ENCODE measurements at regions not wholly inside any gene's neighbourhood (a gene's known extent, or its start where the extent isn't known, plus 50 kb on each side); places are given as distances from the start of the nearest gene placed in this dataset.

- FAIRE-seq = no peak
These were observed 1334.5 kb upstream of the ADGRB3 start for GRCh38 chr6:67300430-67301040.

GRCh38 chr6:67292169-67292568 is 1342.9 kb upstream of the ADGRB3 start:
- FAIRE-seq = no peak

- no peak for FAIRE-seq
These were observed 1347.5 kb upstream of the ADGRB3 start for GRCh38 chr6:67287566-67287965.

- FAIRE-seq = no peak
These were observed 1349.1 kb upstream of the ADGRB3 start for GRCh38 chr6:67285770-67286495.

- FAIRE-seq = no peak
These were observed 1357.8 kb upstream of the ADGRB3 start for GRCh38 chr6:67277312-67277711.

- no peak for FAIRE-seq
These were observed 1368.8 kb upstream of the ADGRB3 start for GRCh38 chr6:67265996-67266921.

- FAIRE-seq = no peak
These were observed 1382.4 kb upstream of the ADGRB3 start for GRCh38 chr6:67252663-67253062.

GRCh38 chr6:67248077-67248476 is 1387.0 kb upstream of the ADGRB3 start:
- no peak for FAIRE-seq

GRCh38 chr6:67244037-67244436 is 1391.0 kb upstream of the ADGRB3 start:
- FAIRE-seq = no peak

GRCh38 chr6:67237277-67237676 is 1397.8 kb upstream of the ADGRB3 start:
- FAIRE-seq = no peak

GRCh38 chr6:67231092-67231491 is 1404.0 kb upstream of the ADGRB3 start:
- FAIRE-seq = no peak

- no peak for FAIRE-seq
These were observed 1410.1 kb upstream of the ADGRB3 start for GRCh38 chr6:67224989-67225388.

GRCh38 chr6:67221226-67221625 is 1413.9 kb upstream of the ADGRB3 start:
- FAIRE-seq = no peak

GRCh38 chr6:67219346-67219745 is 1415.7 kb upstream of the ADGRB3 start:
- no peak for FAIRE-seq

GRCh38 chr6:67212584-67212983 is 1422.5 kb upstream of the ADGRB3 start:
- FAIRE-seq = no peak

GRCh38 chr6:67210450-67210849 is 1424.6 kb upstream of the ADGRB3 start:
- FAIRE-seq = no peak

GRCh38 chr6:67201563-67201962 is 1433.5 kb upstream of the ADGRB3 start:
- no peak for FAIRE-seq

GRCh38 chr6:67200626-67201403 is 1434.3 kb upstream of the ADGRB3 start:
- FAIRE-seq = no peak

- no peak for FAIRE-seq
These were observed 1435.7 kb upstream of the ADGRB3 start for GRCh38 chr6:67199425-67199824.

GRCh38 chr6:67190733-67191132 is 1444.3 kb upstream of the ADGRB3 start:
- FAIRE-seq = no peak

- FAIRE-seq = no peak
These were observed 1450.7 kb upstream of the ADGRB3 start for GRCh38 chr6:67184405-67184804.

- no peak for FAIRE-seq
These were observed 1460.0 kb upstream of the ADGRB3 start for GRCh38 chr6:67175101-67175500.

- no peak for FAIRE-seq
These were observed 1458.6 kb upstream of the EYS start for GRCh38 chr6:67165606-67166005.

All from TTC549 (cell line).